HAP-1 (cell line): ENCODE measurements at regions not wholly inside any gene's neighbourhood (a gene's known extent, or its start where the extent isn't known, plus 50 kb on each side); places are given as distances from the start of the nearest gene placed in this dataset.

Experiments
- DNase-seq, 2 experiments: peaks; one replicate each; pipeline ENCODE4 v3.0.0-alpha.2; 2016 to 2020; ENCODE audit warnings: low spot score in 2 of 2
- H3K27me3 ChIP-seq: fragments of 250-450 bp; sonication (Bioruptor Pico); 2 replicates; pipeline ENCODE4 v1.5.1; 2020; ENCODE audit warnings: low read depth, mild to moderate bottlenecking, moderate library complexity
- H3K36me3 ChIP-seq: fragments of 250-450 bp; sonication (Bioruptor Pico); replicated peaks from 2 replicates; pipeline ENCODE4 v1.5.1; 2020; ENCODE audit warnings: mild to moderate bottlenecking
- H3K4me1 ChIP-seq: fragments of 250-450 bp; sonication (Bioruptor Pico); 2 replicates; pipeline ENCODE4 v1.5.1; 2020; ENCODE audit warnings: mild to moderate bottlenecking
- H3K4me3 ChIP-seq: fragments of 250-450 bp; sonication (Bioruptor Pico); 2 replicates; pipeline ENCODE4 v1.5.1; 2020; ENCODE audit warnings: mild to moderate bottlenecking, moderate library complexity
- H3K9me3 ChIP-seq: fragments of 250-450 bp; sonication (Bioruptor Pico); 2 replicates; pipeline ENCODE4 v1.5.1; 2020; ENCODE audit warnings: mild to moderate bottlenecking, moderate library complexity
- in situ Hi-C: fragments of 300-500 bp; cut with MboI; formaldehyde crosslinking; loops from 3 replicates; pipeline ENCODE4 v1.14.3; 2020; ENCODE audit warnings: low sequenced_read_pairs, inconsistent platforms, mixed read lengths

- in situ Hi-C loops: no loop called here
- Histone ChIP-seq H3K27me3 (no peaks in the 10 kb centered on the region), H3K9me3 (no peaks in the 10 kb centered on the region), H3K36me3 (no peaks in the 10 kb centered on the region), H3K4me3 (no peak overlapping the region), H3K4me1 (no peaks in the 10 kb centered on the region)
- DNase-seq: no peak
Observed at GRCh38 chr7:67947191-67947590, 950.6 kb downstream of the TYW1 start.

DNA sequence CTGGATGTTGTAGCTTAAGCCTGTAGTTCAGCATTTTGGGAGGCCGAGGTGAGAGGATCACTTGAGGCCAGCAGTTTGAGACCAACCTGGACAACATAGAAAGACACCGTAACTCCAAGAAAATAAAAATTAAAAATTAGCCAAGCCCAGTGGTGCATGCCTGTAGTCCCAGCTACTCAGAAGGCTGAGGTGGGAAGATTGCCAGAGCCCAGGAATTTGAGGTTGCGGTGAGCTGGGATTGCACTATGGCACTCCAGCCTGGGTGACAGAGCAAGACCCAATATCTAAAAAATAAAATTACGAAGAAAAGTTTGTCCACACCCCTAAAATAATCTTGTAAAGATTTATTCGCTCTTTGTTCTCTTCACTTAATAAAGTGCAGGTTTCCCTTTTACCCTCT lies 951.0 kb downstream of the TYW1 start:
- Histone ChIP-seq H3K4me3 (no peak overlapping the region), H3K4me1 (no peaks in the 10 kb centered on the region), H3K27me3 (no peaks in the 10 kb centered on the region), H3K9me3 (no peaks in the 10 kb centered on the region), H3K36me3 (no peaks in the 10 kb centered on the region)
- no peak for DNase-seq
- in situ Hi-C loops: no loop called here

DNA sequence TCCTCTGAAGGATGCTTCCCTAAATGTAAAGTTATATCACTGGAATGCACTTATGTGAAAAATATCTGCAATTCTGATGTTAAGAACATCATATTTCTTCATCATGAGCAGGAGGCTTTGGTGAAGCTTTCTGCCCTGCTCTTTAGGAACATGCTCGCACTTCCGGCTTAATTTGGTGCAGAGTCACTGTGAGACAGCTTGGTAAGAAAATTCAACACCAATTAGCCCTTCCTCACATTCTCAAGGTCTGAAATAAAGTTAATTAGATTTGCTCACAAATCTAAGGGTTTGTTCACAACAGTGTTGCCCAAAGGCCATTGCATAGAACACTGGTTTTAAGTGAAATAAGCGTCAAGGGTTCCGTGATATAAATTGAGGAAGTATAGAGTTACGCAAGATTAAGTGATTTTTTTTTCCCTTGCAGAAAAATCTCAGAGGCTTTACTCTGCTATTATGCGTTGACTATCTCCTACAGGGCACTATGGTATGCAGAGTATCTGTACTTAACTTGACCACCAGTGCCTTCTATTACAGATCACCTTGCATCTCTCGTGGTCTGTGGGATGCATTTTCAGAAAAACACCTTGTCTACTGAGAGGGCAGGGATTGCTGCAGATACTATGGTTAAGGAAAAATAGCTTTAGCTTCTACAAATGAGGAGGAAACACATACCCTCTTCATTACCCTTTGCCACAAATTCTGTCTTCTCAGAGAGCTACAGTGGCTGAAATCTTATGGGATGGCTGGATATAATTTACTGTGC lies 953.9 kb downstream of the TYW1 start:
- Histone ChIP-seq H3K36me3 (no peaks in the 10 kb centered on the region), H3K4me3 (no peak overlapping the region), H3K9me3 (no peaks in the 10 kb centered on the region; the same call in 1 of the 2 replicates), H3K4me1 (no peaks in the 10 kb centered on the region), H3K27me3 (no peaks in the 10 kb centered on the region)
- DNase-seq: no peak
- in situ Hi-C loops: no loop called here

GRCh38 chr7:67955061-67955460 lies 958.4 kb downstream of the TYW1 start:
- H3K4me1 ChIP-seq: no peaks in the 10 kb centered on the region
- H3K27me3 ChIP-seq: no peaks in the 10 kb centered on the region
- in situ Hi-C loops: no loop called here
- DNase-seq: no peak
- no peaks in the 10 kb centered on the region for H3K36me3 ChIP-seq
- H3K4me3 ChIP-seq: no peak overlapping the region
- no peaks in the 10 kb centered on the region; the same call in 1 of the 2 replicates for H3K9me3 ChIP-seq

DNA sequence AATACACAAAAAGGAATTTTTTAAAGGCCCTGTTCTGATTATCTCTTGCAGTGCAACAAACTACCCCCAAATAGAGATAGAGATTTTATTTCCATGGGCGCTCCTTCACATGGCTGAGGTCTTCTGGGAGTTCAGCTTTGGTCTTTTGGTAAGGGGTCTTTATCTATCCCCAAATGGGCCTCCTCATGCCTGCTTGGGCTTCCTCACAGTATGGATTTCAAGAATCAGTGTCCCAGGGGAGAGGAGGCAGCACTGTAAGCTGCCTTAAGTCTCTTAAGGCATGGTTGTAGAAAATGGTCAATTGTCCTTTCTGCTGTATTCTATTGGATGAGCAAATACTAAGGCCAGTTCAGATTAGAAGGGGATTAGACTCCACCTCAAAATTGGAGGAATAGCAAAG lies 966.2 kb downstream of the TYW1 start:
- no peak for DNase-seq

GRCh38 chr7:67976490-67976889 lies 979.9 kb downstream of the TYW1 start:
- Histone ChIP-seq H3K27me3 (no peaks in the 10 kb centered on the region), H3K9me3 (no peaks in the 10 kb centered on the region), H3K4me3 (no peak overlapping the region), H3K4me1 (no peaks in the 10 kb centered on the region), H3K36me3 (no peaks in the 10 kb centered on the region)
- in situ Hi-C loops: no loop called here
- no peak for DNase-seq

More for the DNA sequence above, 966.2 kb downstream of the TYW1 start:
- H3K4me3 ChIP-seq: no peak overlapping the region
- no peaks in the 10 kb centered on the region for H3K9me3 ChIP-seq
- in situ Hi-C loops: no loop called here
- H3K4me1 ChIP-seq: no peaks in the 10 kb centered on the region
- no peaks in the 10 kb centered on the region for H3K36me3 ChIP-seq
- H3K27me3 ChIP-seq: no peaks in the 10 kb centered on the region

DNA sequence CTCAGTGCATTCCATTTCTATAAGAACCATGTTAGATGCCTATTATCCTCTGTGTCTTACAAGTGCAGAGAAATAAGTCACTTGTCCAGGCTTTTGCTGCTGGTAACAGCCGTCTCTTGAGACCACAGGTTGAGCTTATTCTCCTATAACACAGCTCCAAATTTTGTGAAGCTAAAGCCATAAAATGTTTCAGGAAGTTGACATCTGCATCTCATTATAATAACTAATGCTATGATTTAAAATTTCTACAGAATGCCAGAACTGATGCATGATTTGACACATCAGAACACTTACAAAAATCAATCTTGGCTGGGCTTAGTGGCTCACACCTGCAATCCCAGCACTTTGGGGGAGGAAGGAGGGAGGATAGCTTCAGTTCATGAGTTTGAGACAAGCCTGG lies 986.9 kb downstream of the TYW1 start:
- in situ Hi-C loops: no loop called here
- H3K27me3 ChIP-seq: no peaks in the 10 kb centered on the region
- no peaks in the 10 kb centered on the region for H3K36me3 ChIP-seq
- H3K4me1 ChIP-seq: no peaks in the 10 kb centered on the region
- no peak overlapping the region for H3K4me3 ChIP-seq
- DNase-seq: no peak
- H3K9me3 ChIP-seq: no peaks in the 10 kb centered on the region

DNA sequence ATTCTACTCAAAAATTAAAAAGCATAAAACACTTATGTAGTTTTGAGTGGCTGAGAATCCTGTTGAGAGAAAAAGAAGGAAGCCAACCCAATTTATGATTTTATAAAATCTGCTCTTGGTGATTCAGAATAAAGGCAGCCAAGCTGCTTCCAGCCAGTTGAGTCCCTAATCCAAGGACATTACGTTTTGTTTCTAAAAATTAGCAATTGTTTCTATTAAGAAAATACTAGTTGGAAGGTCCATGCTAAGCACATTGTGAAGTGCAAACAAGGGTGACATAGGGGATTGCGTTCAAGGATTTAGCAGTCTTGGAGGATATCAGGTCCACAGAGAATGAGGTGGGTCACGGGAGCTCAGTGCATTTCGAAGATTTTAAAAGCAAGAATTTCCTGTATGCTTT lies 987.7 kb downstream of the TYW1 start:
- no peaks in the 10 kb centered on the region for H3K27me3 ChIP-seq
- no peaks in the 10 kb centered on the region for H3K36me3 ChIP-seq
- in situ Hi-C loops: no loop called here
- H3K4me3 ChIP-seq: no peak overlapping the region
- H3K4me1 ChIP-seq: no peaks in the 10 kb centered on the region
- no peak for DNase-seq
- H3K9me3 ChIP-seq: no peaks in the 10 kb centered on the region

GRCh38 chr7:67989142-67989541 lies 992.5 kb downstream of the TYW1 start:
- Histone ChIP-seq H3K4me3 (no peak overlapping the region), H3K4me1 (no peaks in the 10 kb centered on the region), H3K36me3 (no peaks in the 10 kb centered on the region), H3K9me3 (no peaks in the 10 kb centered on the region), H3K27me3 (no peaks in the 10 kb centered on the region)
- no peak for DNase-seq
- in situ Hi-C loops: no loop called here

DNA sequence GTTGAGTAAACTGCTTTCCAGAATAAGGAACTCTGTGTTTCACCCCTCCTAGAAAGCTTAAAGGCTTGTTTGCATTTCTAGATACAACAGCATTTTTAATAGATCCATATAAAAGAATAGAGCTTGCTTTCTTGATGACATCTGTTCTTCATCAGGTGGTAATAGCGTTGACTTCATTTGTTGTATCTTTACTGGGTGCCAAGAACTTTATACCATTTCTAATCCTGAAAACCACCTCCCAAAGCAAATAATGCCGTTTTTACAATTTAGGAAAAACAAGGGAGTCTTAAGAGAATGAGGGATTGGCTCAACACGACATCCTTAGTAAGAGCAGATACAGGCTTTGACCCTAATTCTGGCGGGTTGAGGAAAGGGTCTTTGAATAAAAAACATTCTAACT lies 993.4 kb downstream of the TYW1 start:
- Histone ChIP-seq H3K27me3 (no peaks in the 10 kb centered on the region), H3K36me3 (no peaks in the 10 kb centered on the region), H3K4me3 (no peak overlapping the region), H3K9me3 (no peaks in the 10 kb centered on the region), H3K4me1 (no peaks in the 10 kb centered on the region)
- in situ Hi-C loops: no loop called here
- DNase-seq: no peak

GRCh38 chr7:67990716-67991115 lies 994.1 kb downstream of the TYW1 start:
- no peaks in the 10 kb centered on the region for H3K27me3 ChIP-seq
- no peak overlapping the region for H3K4me3 ChIP-seq
- no peak for DNase-seq
- H3K36me3 ChIP-seq: no peaks in the 10 kb centered on the region
- H3K9me3 ChIP-seq: no peaks in the 10 kb centered on the region
- no peaks in the 10 kb centered on the region for H3K4me1 ChIP-seq
- in situ Hi-C loops: no loop called here

- Histone ChIP-seq H3K4me3 (no peak overlapping the region), H3K36me3 (no peaks in the 10 kb centered on the region), H3K27me3 (no peaks in the 10 kb centered on the region), H3K4me1 (no peaks in the 10 kb centered on the region), H3K9me3 (no peaks in the 10 kb centered on the region)
- in situ Hi-C loops: no loop called here
- DNase-seq: no peak
Observed at GRCh38 chr7:67992287-67992686, 995.7 kb downstream of the TYW1 start.

DNA sequence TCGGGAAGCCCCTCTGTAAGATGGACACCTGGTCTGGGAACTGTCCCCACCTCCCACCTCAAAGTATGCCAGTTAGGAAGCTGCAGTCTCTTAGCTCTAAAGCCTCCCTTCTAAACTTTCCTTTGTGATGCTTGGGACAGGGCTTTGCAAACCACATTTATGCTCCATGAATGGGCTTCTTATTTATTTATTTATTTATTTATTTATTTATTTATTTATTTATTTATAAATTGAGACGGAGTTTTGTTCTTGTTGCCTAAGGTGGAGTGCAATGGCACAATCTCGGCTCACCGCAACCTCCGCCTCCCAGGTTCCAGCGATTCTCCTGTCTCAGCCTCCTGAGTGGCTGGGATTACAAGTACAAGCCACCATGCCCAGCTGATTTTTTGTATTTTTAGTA lies 1009.4 kb downstream of the TYW1 start:
- Histone ChIP-seq H3K36me3 (no peaks in the 10 kb centered on the region), H3K4me1 (no peaks in the 10 kb centered on the region), H3K9me3 (no peaks in the 10 kb centered on the region), H3K27me3 (no peaks in the 10 kb centered on the region), H3K4me3 (no peak overlapping the region)
- in situ Hi-C loops: no loop called here
- DNase-seq: no peak

GRCh38 chr7:68006619-68007018 lies 1010.0 kb downstream of the TYW1 start:
- Histone ChIP-seq H3K27me3 (no peaks in the 10 kb centered on the region), H3K4me1 (no peaks in the 10 kb centered on the region), H3K36me3 (no peaks in the 10 kb centered on the region), H3K4me3 (no peak overlapping the region), H3K9me3 (no peaks in the 10 kb centered on the region)
- in situ Hi-C loops: no loop called here
- DNase-seq: no peak

DNA sequence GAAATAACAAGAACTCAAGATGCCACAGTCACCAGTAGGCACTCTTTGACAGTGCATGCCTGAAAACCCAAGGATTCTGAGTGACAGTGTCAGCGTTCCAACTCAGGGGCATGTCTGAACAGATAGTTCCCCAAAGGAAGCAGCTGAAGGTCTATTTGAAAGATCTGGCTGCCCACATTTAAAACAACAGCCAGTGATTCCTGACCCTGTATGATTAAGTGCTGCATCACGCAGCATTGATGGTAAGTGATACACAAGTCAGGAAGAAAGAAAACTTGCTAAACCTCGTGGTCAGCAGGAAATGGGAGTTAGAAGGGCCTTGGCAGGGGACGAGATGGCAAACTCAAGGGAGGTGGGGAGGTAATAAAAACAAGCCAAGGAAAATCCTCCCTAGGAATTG lies 1013.1 kb downstream of the TYW1 start:
- no peak overlapping the region for H3K4me3 ChIP-seq
- no peaks in the 10 kb centered on the region for H3K36me3 ChIP-seq
- H3K27me3 ChIP-seq: no peaks in the 10 kb centered on the region
- no peaks in the 10 kb centered on the region for H3K9me3 ChIP-seq
- in situ Hi-C loops: no loop called here
- H3K4me1 ChIP-seq: no peaks in the 10 kb centered on the region
- DNase-seq: no peak
